GM23338 (cell line): ENCODE measurements at regions not wholly inside any gene's neighbourhood (a gene's known extent, or its start where the extent isn't known, plus 50 kb on each side); places are given as distances from the start of the nearest gene placed in this dataset.

ENCODE experiments used
- ATAC-seq: fragments of 200-7000 bp; cut with Tn5 transposase; 3 replicates; pipeline ENCODE4 v1.9.1; 2020
- DNase-seq: peaks from one replicate; pipeline ENCODE4 v3.0.0-alpha.2; 2015; ENCODE audit warnings: low spot score
- H2AFZ ChIP-seq: fragments of 200-600 bp; sonication (generic); 2 replicates; pipeline ENCODE4 v1.8.0; 2016; ENCODE audit warnings: antibody characterized with exemption, mild to moderate bottlenecking, moderate library complexity
- H3F3A ChIP-seq: fragments of 200-600 bp; sonication (generic); replicated peaks from 2 replicates; pipeline ENCODE4 v1.8.0; 2017; ENCODE audit warnings: antibody characterized with exemption, mixed run types, low read depth
- H3K27ac ChIP-seq: fragments of 200-600 bp; sonication (generic); 2 replicates; pipeline ENCODE4 v1.6.1; 2016; ENCODE audit warnings: low read depth
- H3K27me3 ChIP-seq: fragments of 200-600 bp; sonication (generic); 2 replicates; pipeline ENCODE4 v1.8.0; 2016; ENCODE audit warnings: mild to moderate bottlenecking, mixed run types, moderate library complexity; ENCODE audit not compliant: insufficient read depth
- H3K36me3 ChIP-seq: fragments of 200-600 bp; sonication (generic); 2 replicates; pipeline ENCODE4 v1.8.0; 2016; ENCODE audit warnings: mild to moderate bottlenecking; ENCODE audit not compliant: insufficient read depth
- H3K4me1 ChIP-seq: fragments of 200-600 bp; sonication (generic); 2 replicates; pipeline ENCODE4 v1.8.0; 2016; ENCODE audit warnings: mild to moderate bottlenecking, moderate library complexity; ENCODE audit not compliant: insufficient read depth
- H3K4me2 ChIP-seq: fragments of 200-600 bp; sonication (generic); 2 replicates; pipeline ENCODE4 v1.7.1; 2017; ENCODE audit warnings: mixed run types
- H3K4me3 ChIP-seq: fragments of 200-600 bp; sonication (generic); 2 replicates; pipeline ENCODE4 v1.6.1; 2016; ENCODE audit warnings: mixed run types
- H3K79me2 ChIP-seq: fragments of 200-600 bp; sonication (generic); replicated peaks from 2 replicates; pipeline ENCODE4 v1.8.0; 2017; ENCODE audit warnings: mild to moderate bottlenecking; ENCODE audit not compliant: insufficient read depth
- H3K9me2 ChIP-seq: fragments of 200-600 bp; sonication (generic); 2 replicates; pipeline ENCODE4 v1.8.0; 2017; ENCODE audit not compliant: insufficient read depth
- H4K20me1 ChIP-seq: fragments of 200-600 bp; sonication (generic); replicated peaks from 2 replicates; pipeline ENCODE4 v1.8.0; 2017; ENCODE audit warnings: mild to moderate bottlenecking; ENCODE audit not compliant: insufficient read depth
- H3K27ac Mint-ChIP-seq: 2 replicates; pipeline ENCODE4 v1.8.0; 2020; ENCODE audit warnings: inconsistent platforms, mild to moderate bottlenecking, moderate library complexity, mixed read lengths
- H3K27me3 Mint-ChIP-seq: 3 replicates; pipeline ENCODE4 v1.8.0; 2022; ENCODE audit warnings: low read depth, mild to moderate bottlenecking, moderate library complexity, mixed read lengths, inconsistent platforms; ENCODE audit not compliant: insufficient read depth, poor library complexity
- H3K36me3 Mint-ChIP-seq: 3 replicates; pipeline ENCODE4 v1.8.0; 2021; ENCODE audit warnings: low read depth, mild to moderate bottlenecking, inconsistent platforms, moderate library complexity, mixed read lengths
- H3K4me1 Mint-ChIP-seq: 3 replicates; pipeline ENCODE4 v1.8.0; 2020; ENCODE audit warnings: mild to moderate bottlenecking, inconsistent platforms, mixed read lengths
- H3K4me3 Mint-ChIP-seq: 3 replicates; pipeline ENCODE4 v1.8.0; 2021; ENCODE audit warnings: moderate library complexity, mild to moderate bottlenecking, inconsistent platforms, mixed read lengths
- H3K9me3 Mint-ChIP-seq: 3 replicates; pipeline ENCODE4 v1.8.0; 2020; ENCODE audit warnings: moderate library complexity, mild to moderate bottlenecking, inconsistent platforms, mixed read lengths
- CREB1 ChIP-seq: fragments of 250-450 bp; sonication (Bioruptor Pico); IDR thresholded peaks from 2 replicates; pipeline ENCODE4 v1.5.0; 2020; ENCODE audit warnings: low read depth, mild to moderate bottlenecking, moderate library complexity
- CTCF ChIP-seq, 2 experiments: fragments of 200-600 bp in 1 of 2; sonication (generic) in 1 of 2; conservative IDR thresholded peaks; 2 replicates each; pipeline versions ENCODE4 v1.5.1 to v1.6.1; 2016 to 2017; ENCODE audit warnings: antibody characterized with exemption in 2 of 2, low read depth in 2 of 2, mild to moderate bottlenecking in 2 of 2, moderate library complexity in 1 of 2
- EZH2 ChIP-seq: fragments of 200-600 bp; sonication (generic); IDR thresholded peaks from one replicate; pipeline ENCODE4 v1.8.0; 2017; ENCODE audit warnings: antibody characterized with exemption, mild to moderate bottlenecking, low read depth; ENCODE audit not compliant: unreplicated experiment
- EZH2phosphoT487 ChIP-seq: fragments of 200-600 bp; sonication (generic); IDR thresholded peaks from one replicate; pipeline ENCODE4 v1.8.1; 2018; ENCODE audit warnings: antibody characterized with exemption; ENCODE audit not compliant: unreplicated experiment
- JUNB ChIP-seq: IDR thresholded peaks from one replicate; pipeline ENCODE4 v1.6.1; 2016; ENCODE audit warnings: antibody characterized with exemption; ENCODE audit not compliant: unreplicated experiment
- NANOG ChIP-seq: IDR thresholded peaks from 2 replicates; pipeline ENCODE4 v1.6.1; 2016; ENCODE audit warnings: antibody characterized with exemption, borderline replicate concordance
- POLR2AphosphoS5 ChIP-seq: IDR thresholded peaks from 2 replicates; pipeline ENCODE4 v1.6.1; 2016; ENCODE audit warnings: antibody characterized with exemption, low read depth
- REST ChIP-seq: IDR thresholded peaks from one replicate; pipeline ENCODE4 v1.6.1; 2018; ENCODE audit warnings: antibody characterized with exemption; ENCODE audit not compliant: unreplicated experiment
- STAT1 ChIP-seq: IDR thresholded peaks from one replicate; pipeline ENCODE4 v1.6.1; 2016; ENCODE audit warnings: antibody characterized with exemption; ENCODE audit not compliant: unreplicated experiment
- ZNF114 ChIP-seq: fragments of 250-450 bp; sonication (Bioruptor Pico); IDR thresholded peaks from 2 replicates; pipeline ENCODE4 v1.5.0; 2020; ENCODE audit warnings: mild to moderate bottlenecking, moderate library complexity
- ZNF331 ChIP-seq: fragments of 250-450 bp; sonication (Bioruptor Pico); IDR thresholded peaks from 2 replicates; pipeline ENCODE4 v1.5.0; 2020; ENCODE audit warnings: low read depth, mild to moderate bottlenecking, moderate library complexity
- TF ChIP-seq, protein P1 (sequence below): fragments of 250-450 bp; sonication (Bioruptor Pico); IDR thresholded peaks from 2 replicates; pipeline ENCODE4 v1.5.0; 2020; ENCODE audit warnings: mild to moderate bottlenecking, moderate library complexity
- TF ChIP-seq, protein P2 (sequence below): IDR thresholded peaks from 2 replicates; pipeline ENCODE4 v1.6.1; 2016; ENCODE audit warnings: antibody characterized with exemption

DNA sequence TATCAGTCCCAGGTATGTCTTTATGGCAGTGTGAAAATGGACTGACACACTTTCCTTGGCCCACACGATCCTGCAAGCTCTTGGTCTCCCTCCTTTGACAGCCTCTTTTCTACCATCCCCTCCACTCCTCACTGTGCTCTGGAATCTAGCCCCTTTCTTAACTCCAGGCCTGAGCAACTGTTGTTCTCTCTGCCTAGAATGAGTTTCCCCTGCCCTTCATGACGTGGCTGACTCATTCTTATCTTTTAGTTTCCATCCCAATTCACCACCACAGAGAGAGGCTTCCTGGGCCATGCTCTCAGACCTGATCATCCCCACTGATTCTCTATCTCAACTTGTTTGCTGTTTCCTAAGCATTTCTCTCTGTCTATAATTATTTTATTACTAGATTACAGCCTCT, 157.4 kb upstream of the HMGA2 start:
- no peak overlapping the region for H3K27ac Mint-ChIP-seq
- H3K4me1 ChIP-seq: peaks cover 12% of the 10 kb centered on the region; the same call in 1 of the 2 replicates
- H4K20me1 ChIP-seq: no peaks in the 10 kb centered on the region
- no peaks in the 10 kb centered on the region for H3K9me2 ChIP-seq
- H2AFZ ChIP-seq: no peak overlapping the region
- no peak overlapping the region for H3K4me2 ChIP-seq
- ATAC-seq (no peak), DNase-seq (no peak)
- peaks cover 12% of the 10 kb centered on the region for H3K4me1 Mint-ChIP-seq
- no peak overlapping the region for H3K4me3 ChIP-seq
- no peak overlapping the region for H3K4me3 Mint-ChIP-seq
- no peaks in the 10 kb centered on the region for H3F3A ChIP-seq
- H3K9me3 Mint-ChIP-seq: peaks cover 16% of the 10 kb centered on the region
- H3K36me3 ChIP-seq: no peaks in the 10 kb centered on the region
- peaks cover 4% of the 10 kb centered on the region for H3K27me3 Mint-ChIP-seq
- no peaks in the 10 kb centered on the region for H3K27me3 ChIP-seq
- no peak for TF ChIP-seq NANOG
- no peak for TF ChIP-seq ZNF114 (CRISPR knock-in tag)
- TF ChIP-seq POLR2AphosphoS5: no peak
- no peak for TF ChIP-seq STAT1
- TF ChIP-seq EZH2: no peak
- no peak for TF ChIP-seq JUNB
- TF ChIP-seq CTCF (conservative IDR thresholded peaks at IDR 0.05; ENCODE audit: low read depth in 2 of 2): no peak
- TF ChIP-seq, protein P1, sequence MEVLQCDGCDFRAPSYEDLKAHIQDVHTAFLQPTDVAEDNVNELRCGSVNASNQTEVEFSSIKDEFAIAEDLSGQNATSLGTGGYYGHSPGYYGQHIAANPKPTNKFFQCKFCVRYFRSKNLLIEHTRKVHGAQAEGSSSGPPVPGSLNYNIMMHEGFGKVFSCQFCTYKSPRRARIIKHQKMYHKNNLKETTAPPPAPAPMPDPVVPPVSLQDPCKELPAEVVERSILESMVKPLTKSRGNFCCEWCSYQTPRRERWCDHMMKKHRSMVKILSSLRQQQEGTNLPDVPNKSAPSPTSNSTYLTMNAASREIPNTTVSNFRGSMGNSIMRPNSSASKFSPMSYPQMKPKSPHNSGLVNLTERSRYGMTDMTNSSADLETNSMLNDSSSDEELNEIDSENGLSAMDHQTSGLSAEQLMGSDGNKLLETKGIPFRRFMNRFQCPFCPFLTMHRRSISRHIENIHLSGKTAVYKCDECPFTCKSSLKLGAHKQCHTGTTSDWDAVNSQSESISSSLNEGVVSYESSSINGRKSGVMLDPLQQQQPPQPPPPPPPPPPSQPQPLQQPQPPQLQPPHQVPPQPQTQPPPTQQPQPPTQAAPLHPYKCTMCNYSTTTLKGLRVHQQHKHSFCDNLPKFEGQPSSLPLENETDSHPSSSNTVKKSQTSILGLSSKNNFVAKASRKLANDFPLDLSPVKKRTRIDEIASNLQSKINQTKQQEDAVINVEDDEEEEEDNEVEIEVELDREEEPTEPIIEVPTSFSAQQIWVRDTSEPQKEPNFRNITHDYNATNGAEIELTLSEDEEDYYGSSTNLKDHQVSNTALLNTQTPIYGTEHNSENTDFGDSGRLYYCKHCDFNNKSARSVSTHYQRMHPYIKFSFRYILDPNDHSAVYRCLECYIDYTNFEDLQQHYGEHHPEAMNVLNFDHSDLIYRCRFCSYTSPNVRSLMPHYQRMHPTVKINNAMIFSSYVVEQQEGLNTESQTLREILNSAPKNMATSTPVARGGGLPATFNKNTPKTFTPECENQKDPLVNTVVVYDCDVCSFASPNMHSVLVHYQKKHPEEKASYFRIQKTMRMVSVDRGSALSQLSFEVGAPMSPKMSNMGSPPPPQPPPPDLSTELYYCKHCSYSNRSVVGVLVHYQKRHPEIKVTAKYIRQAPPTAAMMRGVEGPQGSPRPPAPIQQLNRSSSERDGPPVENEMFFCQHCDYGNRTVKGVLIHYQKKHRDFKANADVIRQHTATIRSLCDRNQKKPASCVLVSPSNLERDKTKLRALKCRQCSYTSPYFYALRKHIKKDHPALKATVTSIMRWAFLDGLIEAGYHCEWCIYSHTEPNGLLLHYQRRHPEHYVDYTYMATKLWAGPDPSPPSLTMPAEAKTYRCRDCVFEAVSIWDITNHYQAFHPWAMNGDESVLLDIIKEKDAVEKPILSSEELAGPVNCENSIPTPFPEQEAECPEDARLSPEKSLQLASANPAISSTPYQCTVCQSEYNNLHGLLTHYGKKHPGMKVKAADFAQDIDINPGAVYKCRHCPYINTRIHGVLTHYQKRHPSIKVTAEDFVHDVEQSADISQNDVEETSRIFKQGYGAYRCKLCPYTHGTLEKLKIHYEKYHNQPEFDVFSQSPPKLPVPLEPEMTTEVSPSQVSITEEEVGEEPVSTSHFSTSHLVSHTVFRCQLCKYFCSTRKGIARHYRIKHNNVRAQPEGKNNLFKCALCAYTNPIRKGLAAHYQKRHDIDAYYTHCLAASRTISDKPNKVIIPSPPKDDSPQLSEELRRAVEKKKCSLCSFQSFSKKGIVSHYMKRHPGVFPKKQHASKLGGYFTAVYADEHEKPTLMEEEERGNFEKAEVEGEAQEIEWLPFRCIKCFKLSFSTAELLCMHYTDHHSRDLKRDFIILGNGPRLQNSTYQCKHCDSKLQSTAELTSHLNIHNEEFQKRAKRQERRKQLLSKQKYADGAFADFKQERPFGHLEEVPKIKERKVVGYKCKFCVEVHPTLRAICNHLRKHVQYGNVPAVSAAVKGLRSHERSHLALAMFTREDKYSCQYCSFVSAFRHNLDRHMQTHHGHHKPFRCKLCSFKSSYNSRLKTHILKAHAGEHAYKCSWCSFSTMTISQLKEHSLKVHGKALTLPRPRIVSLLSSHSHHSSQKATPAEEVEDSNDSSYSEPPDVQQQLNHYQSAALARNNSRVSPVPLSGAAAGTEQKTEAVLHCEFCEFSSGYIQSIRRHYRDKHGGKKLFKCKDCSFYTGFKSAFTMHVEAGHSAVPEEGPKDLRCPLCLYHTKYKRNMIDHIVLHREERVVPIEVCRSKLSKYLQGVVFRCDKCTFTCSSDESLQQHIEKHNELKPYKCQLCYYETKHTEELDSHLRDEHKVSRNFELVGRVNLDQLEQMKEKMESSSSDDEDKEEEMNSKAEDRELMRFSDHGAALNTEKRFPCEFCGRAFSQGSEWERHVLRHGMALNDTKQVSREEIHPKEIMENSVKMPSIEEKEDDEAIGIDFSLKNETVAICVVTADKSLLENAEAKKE (CRISPR knock-in tag): no peak
- TF ChIP-seq, protein P2, sequence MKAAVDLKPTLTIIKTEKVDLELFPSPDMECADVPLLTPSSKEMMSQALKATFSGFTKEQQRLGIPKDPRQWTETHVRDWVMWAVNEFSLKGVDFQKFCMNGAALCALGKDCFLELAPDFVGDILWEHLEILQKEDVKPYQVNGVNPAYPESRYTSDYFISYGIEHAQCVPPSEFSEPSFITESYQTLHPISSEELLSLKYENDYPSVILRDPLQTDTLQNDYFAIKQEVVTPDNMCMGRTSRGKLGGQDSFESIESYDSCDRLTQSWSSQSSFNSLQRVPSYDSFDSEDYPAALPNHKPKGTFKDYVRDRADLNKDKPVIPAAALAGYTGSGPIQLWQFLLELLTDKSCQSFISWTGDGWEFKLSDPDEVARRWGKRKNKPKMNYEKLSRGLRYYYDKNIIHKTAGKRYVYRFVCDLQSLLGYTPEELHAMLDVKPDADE: no peak
- TF ChIP-seq EZH2phosphoT487: no peak
- no peak for TF ChIP-seq ZNF331 (CRISPR knock-in tag)
- no peak for TF ChIP-seq REST
- TF ChIP-seq CREB1 (CRISPR knock-in tag): no peak
- no peak overlapping the region for H3K27ac ChIP-seq
- H3K79me2 ChIP-seq: no peaks in the 10 kb centered on the region
- H3K36me3 Mint-ChIP-seq: peaks cover 8% of the 10 kb centered on the region; the same call in 1 of the 3 replicates
